Uterus (tissue), 3 donors: ENCODE measurements at regions not wholly inside any gene's neighbourhood (a gene's known extent, or its start where the extent isn't known, plus 50 kb on each side); places are given as distances from the start of the nearest gene placed in this dataset.

ENCODE experiments used
- DNase-seq, 2 donors: peaks; one replicate each; pipeline ENCODE4 v3.0.0-alpha.2; 2019 to 2020
- H3K27ac ChIP-seq, 2 donors: fragments of 200-600 bp; sonication (generic); 1 replicate in 1 of 2; 2 replicates in 1 of 2; pipeline ENCODE4 v1.5.1; 2016 to 2018
- H3K27me3 ChIP-seq, 2 donors: fragments of 200-600 bp; sonication (generic); one replicate each; pipeline ENCODE4 v1.5.1; 2018 to 2019; ENCODE audit warnings: control low read depth in 1 of 2
- H3K36me3 ChIP-seq, 2 donors: fragments of 200-600 bp; sonication (generic); one replicate each; pipeline ENCODE4 v1.5.1; 2019; ENCODE audit warnings: control low read depth in 1 of 2
- H3K4me1 ChIP-seq, 2 donors: fragments of 200-600 bp; sonication (generic); one replicate each; pipeline ENCODE4 v1.5.1; 2018 to 2019; ENCODE audit warnings: control low read depth in 1 of 2
- H3K4me3 ChIP-seq, 2 donors: fragments of 200-600 bp; sonication (generic); 1 replicate in 1 of 2; 2 replicates in 1 of 2; pipeline ENCODE4 v1.5.1; 2018 to 2019; ENCODE audit warnings: mild to moderate bottlenecking in 1 of 2
- H3K9me3 ChIP-seq, 2 donors: fragments of 200-600 bp; sonication (generic); one replicate each; pipeline ENCODE4 v1.5.1; 2019; ENCODE audit warnings: control low read depth in 1 of 2
- CTCF ChIP-seq, 4 experiments: fragments of 200-600 bp in 2 of 4; fragments of 450-650 bp in 2 of 4; sonication (generic) in 2 of 4; IDR thresholded peaks; one replicate each; pipeline ENCODE4 v1.5.1; 2016 to 2019; ENCODE audit warnings: antibody characterized with exemption in 4 of 4, mild to moderate bottlenecking in 2 of 4, moderate library complexity in 1 of 4
- POLR2A ChIP-seq, 2 donors: fragments of 450-650 bp; IDR thresholded peaks; one replicate each; pipeline ENCODE4 v1.6.1; 2016; ENCODE audit warnings: antibody characterized with exemption in 2 of 2, mild to moderate bottlenecking in 1 of 2, moderate library complexity in 1 of 2
- intact Hi-C: fragments of 100-400 bp; cut with DNase I; formaldehyde crosslinking; loops from one replicate; pipeline ENCODE4 v1.15.1; 2023; ENCODE audit warnings: low total_unique reads
- donor health status: DM: yes; HTN: yes; CAD: no.

GRCh38 chr14:103257211-103257962 is 76.7 kb upstream of the EIF5 start:
- Histone ChIP-seq H3K9me3 (no peaks in the 10 kb centered on the region), H3K27ac (peak overlapping the region in 1 of 2 donors; percentile 45), H3K27me3 (no peaks in the 10 kb centered on the region), H3K4me1 (no peaks in the 10 kb centered on the region), H3K36me3 (no peaks in the 10 kb centered on the region), H3K4me3 (no peak overlapping the region)
- no peak for DNase-seq
- TF ChIP-seq POLR2A (IDR thresholded peaks at IDR 0.05) (no peak), CTCF (IDR thresholded peaks at IDR 0.05) (no peak)
- intact Hi-C loops, result no loop called here

- no peak for DNase-seq
- intact Hi-C loops, result no loop called here
- TF ChIP-seq CTCF (IDR thresholded peaks at IDR 0.05) (no peak), POLR2A (IDR thresholded peaks at IDR 0.05) (no peak)
Observed at GRCh38 chr14:103258211-103258610, 75.8 kb upstream of the EIF5 start.

GRCh38 chr14:103259184-103259583 is 74.9 kb upstream of the EIF5 start:
- no peak for DNase-seq
- TF ChIP-seq CTCF (IDR thresholded peaks at IDR 0.05) (no peak), POLR2A (IDR thresholded peaks at IDR 0.05) (no peak)
- no peaks in the 10 kb centered on the region for H3K9me3 ChIP-seq

More at GRCh38 chr14:103258211-103258610, 75.8 kb upstream of the EIF5 start:
- Histone ChIP-seq H3K27me3 (no peaks in the 10 kb centered on the region), H3K9me3 (no peaks in the 10 kb centered on the region), H3K36me3 (no peaks in the 10 kb centered on the region), H3K27ac (no peak overlapping the region), H3K4me3 (no peak overlapping the region), H3K4me1 (no peaks in the 10 kb centered on the region)

GRCh38 chr14:103259801-103260628 is 74.0 kb upstream of the EIF5 start:
- H3K27ac ChIP-seq, result peak overlapping the region; percentile 85 to 93
- intact Hi-C loops, result no loop called here
- DNase-seq, result no peak

More at GRCh38 chr14:103259184-103259583, 74.9 kb upstream of the EIF5 start:
- H3K36me3 ChIP-seq, result no peaks in the 10 kb centered on the region
- no peak overlapping the region for H3K27ac ChIP-seq
- no peaks in the 10 kb centered on the region for H3K4me1 ChIP-seq
- H3K27me3 ChIP-seq, result no peaks in the 10 kb centered on the region
- H3K4me3 ChIP-seq, result no peak overlapping the region
- intact Hi-C loops, result no loop called here

More at GRCh38 chr14:103259801-103260628, 74.0 kb upstream of the EIF5 start:
- Histone ChIP-seq H3K27me3 (no peaks in the 10 kb centered on the region), H3K36me3 (no peaks in the 10 kb centered on the region), H3K9me3 (no peaks in the 10 kb centered on the region), H3K4me1 (no peaks in the 10 kb centered on the region), H3K4me3 (peak overlapping the region; percentile 44 to 49)
- TF ChIP-seq POLR2A (IDR thresholded peaks at IDR 0.05), result no peak
- no peak for TF ChIP-seq CTCF (IDR thresholded peaks at IDR 0.05)
